GM19351 (cell line): ENCODE measurements at regions not wholly inside any gene's neighbourhood (a gene's known extent, or its start where the extent isn't known, plus 50 kb on each side); places are given as distances from the start of the nearest gene placed in this dataset.

ENCODE experiments used
- ATAC-seq: cut with Tn5 transposase; IDR thresholded peaks from one replicate; pipeline ENCODE4 v1.9.1; 2021; ENCODE audit warnings: mild to moderate bottlenecking, moderate library complexity; ENCODE audit not compliant: unreplicated experiment

DNA sequence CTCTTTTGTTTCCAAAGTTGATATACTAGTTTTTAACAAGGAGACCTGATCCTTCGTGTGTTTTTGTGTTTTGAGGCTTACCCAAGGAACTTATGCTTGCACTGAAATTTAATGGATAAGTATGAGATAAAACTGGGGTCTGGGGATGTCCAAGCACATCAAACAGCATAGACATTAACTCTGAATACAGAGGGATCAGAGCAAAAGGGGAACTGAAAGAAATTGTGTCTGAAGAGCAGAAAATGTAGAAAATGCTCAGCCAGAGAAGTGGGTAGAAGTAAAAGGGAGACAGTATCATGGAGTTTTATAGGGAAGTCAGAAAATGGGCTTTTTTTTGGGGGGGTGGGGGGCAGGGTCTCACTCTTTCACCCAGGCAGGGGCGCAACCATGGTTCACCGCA lies 695.4 kb downstream of the ARAP2 start:
- no peak for ATAC-seq

DNA sequence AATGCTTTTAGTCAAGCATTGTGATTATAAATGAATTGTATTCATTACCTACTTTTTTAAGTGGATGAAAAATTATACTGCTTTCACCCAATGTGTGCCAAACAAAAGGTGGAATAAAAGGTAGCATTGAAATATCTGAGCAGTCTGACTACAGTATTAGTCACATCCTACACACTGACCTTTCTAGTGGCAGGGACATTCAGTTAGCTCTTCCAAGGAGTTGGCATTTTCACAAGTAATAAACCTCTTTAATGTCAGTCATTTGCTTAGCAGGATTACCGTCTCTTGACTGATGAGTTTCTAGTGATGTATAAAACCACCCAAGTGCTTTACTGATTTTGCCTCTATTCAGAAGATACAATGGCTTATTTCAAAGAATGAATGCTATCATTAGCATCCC lies 687.9 kb downstream of the ARAP2 start:
- no peak for ATAC-seq

DNA sequence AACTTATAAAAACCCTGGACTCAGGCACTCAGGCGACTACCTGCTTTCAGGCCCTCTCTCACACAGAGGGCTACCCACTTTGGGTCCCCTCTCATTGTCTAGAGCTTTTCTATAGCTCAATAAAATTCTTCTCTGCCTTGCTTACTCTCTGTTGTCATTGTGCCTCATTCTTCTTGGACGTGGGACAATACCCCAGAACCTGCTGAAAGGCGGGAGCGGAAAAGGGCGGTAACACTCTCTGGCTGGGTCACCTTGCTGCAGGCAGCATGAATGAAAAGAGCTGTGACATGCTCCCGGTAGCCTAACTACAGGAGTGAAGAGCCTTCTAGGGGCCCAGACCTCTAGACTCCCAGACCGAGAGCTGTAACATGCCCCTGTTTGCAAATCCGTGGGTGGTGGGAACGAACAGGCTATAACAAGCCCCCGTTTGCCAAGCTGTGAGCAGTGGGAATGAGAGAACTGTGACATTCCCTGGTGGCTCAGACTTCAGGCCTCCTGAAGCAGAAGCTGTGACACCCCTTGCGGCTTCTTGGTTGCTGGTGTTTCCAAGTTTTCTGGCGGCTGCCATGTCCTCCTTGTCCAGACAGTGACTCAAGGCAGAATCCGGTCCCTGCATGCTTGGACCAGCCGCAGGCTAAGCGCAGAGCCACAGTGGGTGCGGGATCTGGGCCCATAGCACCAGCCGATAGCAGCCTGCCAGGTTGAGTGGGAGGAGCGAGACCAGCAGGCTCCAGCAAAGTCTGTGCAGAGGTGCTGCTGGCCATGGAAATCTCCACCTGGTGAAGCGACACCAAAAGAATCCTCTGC lies 684.6 kb downstream of the ARAP2 start:
- ATAC-seq, result no peak

DNA sequence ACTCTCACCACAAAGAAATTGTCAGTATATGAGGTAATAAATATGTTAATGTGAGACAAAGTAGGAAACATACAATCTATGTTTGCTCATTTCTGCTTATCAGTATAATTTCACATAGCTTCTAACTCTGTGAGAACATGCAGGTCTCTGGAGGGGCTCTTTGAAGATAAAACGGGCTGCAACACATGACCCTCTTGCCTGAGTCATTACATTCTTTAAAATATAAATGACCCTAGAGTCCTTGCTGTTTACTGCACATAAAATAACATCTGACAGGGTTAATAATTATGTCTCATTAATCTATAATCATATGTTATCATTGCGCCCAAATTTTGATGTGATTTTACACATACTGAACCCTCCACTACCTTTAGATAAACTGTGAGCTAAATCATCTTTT lies 681.5 kb downstream of the ARAP2 start:
- no peak for ATAC-seq

- no peak for ATAC-seq
These were observed 678.7 kb downstream of the ARAP2 start for GRCh38 chr4:35565640-35566039.

- no peak for ATAC-seq
These were observed 653.3 kb downstream of the ARAP2 start for GRCh38 chr4:35591035-35591434.

DNA sequence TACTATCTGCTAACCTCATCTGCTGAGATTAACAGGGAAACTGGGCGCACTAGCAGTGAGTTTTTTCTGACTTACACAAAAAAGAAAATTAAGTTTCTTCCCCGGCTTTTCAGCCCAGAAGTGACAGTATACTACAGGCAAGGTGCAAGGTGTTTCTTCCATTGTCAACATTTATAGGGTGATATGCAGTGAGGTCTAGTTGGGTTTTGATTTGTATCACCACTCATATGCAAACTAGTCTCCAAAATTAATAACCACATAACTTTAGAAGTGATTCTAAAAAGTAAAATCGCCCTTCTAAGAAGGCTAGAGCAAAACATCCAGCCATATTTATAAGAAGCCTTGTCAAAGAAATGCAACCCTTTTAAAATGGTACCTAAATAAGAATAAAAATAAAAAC lies 640.1 kb downstream of the ARAP2 start:
- no peak for ATAC-seq

DNA sequence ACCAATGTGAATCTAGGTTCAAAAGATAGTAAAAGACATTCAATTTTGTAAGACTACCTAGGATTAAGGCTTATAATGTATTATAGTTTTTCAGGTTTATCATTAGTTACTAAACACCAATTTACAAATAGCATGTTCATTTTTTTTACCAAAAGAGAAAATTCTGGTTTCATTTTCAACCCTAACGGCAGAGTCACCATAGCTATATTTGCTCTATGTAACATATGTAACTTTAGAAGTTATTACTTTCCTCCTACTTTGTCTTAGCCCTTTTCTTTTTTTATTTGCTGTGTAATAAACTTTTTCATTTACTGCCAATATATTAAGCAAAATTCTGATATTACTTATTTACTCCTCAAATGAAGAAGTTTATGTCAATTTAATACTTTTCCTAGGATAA lies 639.6 kb downstream of the ARAP2 start:
- no peak for ATAC-seq

- no peak for ATAC-seq
These were observed 636.1 kb downstream of the ARAP2 start for GRCh38 chr4:35608205-35608604.

- ATAC-seq, result no peak
These were observed 630.2 kb downstream of the ARAP2 start for GRCh38 chr4:35614120-35614519.

- no peak for ATAC-seq
These were observed 604.4 kb downstream of the ARAP2 start for GRCh38 chr4:35639929-35640328.

- no peak for ATAC-seq
These were observed 600.7 kb downstream of the ARAP2 start for GRCh38 chr4:35643661-35644060.

GRCh38 chr4:35644591-35644990 lies 599.7 kb downstream of the ARAP2 start:
- ATAC-seq, result no peak

DNA sequence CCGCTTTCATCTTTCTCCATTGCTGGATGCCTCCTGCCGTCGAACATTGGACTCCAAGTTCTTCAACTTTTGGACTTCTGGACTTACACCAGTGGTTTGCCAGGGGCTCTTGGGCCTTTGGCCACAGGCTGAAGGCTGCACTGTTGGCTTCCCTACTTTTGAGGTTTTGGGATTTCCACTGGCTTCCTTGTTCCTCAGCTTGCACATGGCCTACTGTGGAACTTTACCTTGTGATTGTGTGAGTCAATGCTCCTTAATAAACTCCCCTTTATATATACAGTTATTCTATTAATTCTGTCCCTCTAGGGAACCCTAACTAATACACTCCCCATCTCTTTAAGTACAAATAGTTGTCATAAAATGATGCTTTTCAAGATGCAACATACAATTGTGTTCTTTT lies 595.3 kb downstream of the ARAP2 start:
- no peak for ATAC-seq

GRCh38 chr4:35649778-35650177 lies 594.5 kb downstream of the ARAP2 start:
- no peak for ATAC-seq

DNA sequence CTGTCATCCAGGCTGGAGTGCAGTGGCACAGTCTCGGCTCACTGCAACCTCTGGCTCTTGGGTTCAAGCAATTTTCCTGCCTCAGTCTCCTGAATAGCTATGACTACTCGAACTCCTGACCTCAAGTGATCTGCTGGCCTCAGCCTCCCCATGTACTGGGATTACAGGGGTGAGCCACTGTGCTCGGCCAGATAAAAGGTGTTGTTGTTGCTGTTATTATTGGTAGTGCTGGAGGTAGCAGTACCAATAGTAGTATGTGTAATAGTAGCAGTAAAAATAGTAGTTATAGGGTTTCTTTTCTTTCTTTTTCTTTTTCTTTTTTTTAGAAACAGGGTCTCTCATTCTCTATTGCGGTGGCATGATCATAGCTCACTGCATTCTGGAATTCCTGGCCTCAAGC lies 592.1 kb downstream of the ARAP2 start:
- ATAC-seq, result no peak

DNA sequence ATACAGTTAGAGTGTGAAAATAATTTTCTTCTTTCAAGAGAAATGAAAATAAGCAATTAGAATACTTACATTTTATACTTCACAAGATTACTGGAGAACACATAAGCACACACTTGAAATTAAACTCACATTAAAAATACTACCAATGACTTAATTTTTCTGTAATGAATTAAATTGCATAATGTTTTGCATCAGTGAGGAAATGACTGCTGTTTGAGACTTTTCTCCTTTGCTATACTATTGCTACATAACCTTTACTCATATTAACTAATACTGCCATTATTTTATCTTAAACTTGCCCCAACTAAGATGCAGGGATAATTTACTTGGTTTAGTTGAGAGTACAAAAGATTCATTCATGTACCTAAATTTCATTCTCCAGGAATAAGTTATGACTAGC lies 590.9 kb downstream of the ARAP2 start:
- no peak for ATAC-seq

DNA sequence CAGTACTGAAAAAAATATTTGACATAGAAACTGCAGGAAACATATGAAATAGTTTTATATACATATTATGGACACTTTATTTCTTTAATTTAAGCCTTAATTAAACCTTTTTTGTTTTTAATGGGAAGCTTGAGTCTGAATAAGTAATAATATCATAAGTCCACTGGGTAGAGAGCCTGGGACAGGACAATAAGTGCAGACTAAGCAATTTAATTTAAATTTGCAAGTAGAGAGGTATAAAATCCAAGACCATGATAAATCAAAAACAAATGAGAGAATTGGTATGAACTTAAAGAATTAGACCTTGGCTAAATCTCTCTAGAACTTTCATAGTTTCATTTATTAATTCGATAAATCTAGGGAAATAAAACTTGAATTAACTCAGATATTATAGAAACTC lies 571.2 kb downstream of the ARAP2 start:
- ATAC-seq, result no peak

DNA sequence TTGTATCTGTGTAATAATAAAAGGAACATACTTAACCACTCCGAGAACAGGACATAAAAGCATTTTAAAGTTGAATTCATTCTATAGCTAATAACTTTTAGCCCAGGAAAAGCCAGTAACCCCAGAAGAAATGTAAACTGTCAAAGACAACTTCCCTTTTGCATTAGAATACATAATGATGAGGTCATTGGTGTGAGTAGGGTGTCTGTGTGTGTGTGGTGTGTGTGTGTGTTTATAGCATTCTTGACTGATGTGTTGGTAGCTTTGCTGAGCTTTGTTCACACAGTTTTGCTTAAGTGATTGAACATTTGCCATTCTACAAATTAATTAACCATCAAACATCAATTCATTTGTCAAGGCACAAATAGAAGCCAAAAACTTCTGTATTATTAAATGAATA lies 559.6 kb downstream of the ARAP2 start:
- ATAC-seq, result no peak

GRCh38 chr4:35689870-35690269 lies 554.4 kb downstream of the ARAP2 start:
- no peak for ATAC-seq

- ATAC-seq, result no peak
These were observed 554.0 kb downstream of the ARAP2 start for GRCh38 chr4:35690271-35690670.

- no peak for ATAC-seq
These were observed 549.3 kb downstream of the ARAP2 start for GRCh38 chr4:35695003-35695402.

DNA sequence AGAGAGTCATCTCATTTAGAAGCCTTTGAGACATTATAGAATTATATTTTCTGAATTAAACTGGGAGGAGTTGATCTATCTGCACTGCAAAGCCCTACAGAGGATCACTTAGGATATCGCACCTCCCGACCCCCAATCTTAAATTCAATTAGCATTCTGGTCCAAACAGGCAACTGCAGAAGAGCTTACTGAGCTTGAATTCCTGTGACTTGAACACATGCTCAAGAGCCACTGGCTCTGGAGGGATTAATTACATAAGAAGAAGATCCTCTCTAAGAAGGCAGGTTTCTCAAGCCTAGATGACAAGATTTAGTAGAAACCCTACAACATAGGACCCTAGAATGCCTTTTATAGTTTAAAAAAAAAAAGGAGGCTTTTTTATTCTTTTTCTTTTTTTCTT lies 548.9 kb downstream of the ARAP2 start:
- ATAC-seq, result no peak
